ENCODE measurements at regions not wholly inside any gene's neighbourhood (a gene's known extent, or its start where the extent isn't known, plus 50 kb on each side); places are given as distances from the start of the nearest gene placed in this dataset.

- Mint-ChIP-seq H3K36me3 (no peaks in the 10 kb centered on the region), H3K27me3 (ENCODE audit: insufficient read depth, low read depth) (peaks cover 26% of the 10 kb centered on the region), H3K4me3 (no peak overlapping the region), H3K4me1 (peaks cover 25% of the 10 kb centered on the region), H3K27ac (no peak overlapping the region), H3K9me3 (no peaks in the 10 kb centered on the region)
- H4K20me1 ChIP-seq (ENCODE audit: low read depth), result peaks cover 30% of the 10 kb centered on the region
- peaks cover 33% of the 10 kb centered on the region for H3F3A ChIP-seq (ENCODE audit: low read depth)
- no peak overlapping the region for H3K4me3 ChIP-seq
- no peaks in the 10 kb centered on the region for H3K9me3 ChIP-seq (ENCODE audit: low read depth)
- H3K36me3 ChIP-seq, result no peaks in the 10 kb centered on the region
- H3K27me3 ChIP-seq, result peaks cover 63% of the 10 kb centered on the region
- peaks cover 44% of the 10 kb centered on the region for H3K4me1 ChIP-seq
- no peak overlapping the region for H3K4me2 ChIP-seq
- no peak overlapping the region for H3K9ac ChIP-seq
- H2AFZ ChIP-seq (replicated peaks), result no peak overlapping the region
- TF ChIP-seq CTCF (IDR thresholded peaks at IDR 0.05), result no peak
- no peak for DNase-seq (ENCODE audit: low spot score)
- H3K27ac ChIP-seq, result no peak overlapping the region
- H3K79me2 ChIP-seq (ENCODE audit: low read depth), result no peaks in the 10 kb centered on the region
Measured at GRCh38 chr6:41430875-41431274, 95.5 kb downstream of the NCR2 start.

- no peaks in the 10 kb centered on the region for H3K36me3 Mint-ChIP-seq
- TF ChIP-seq EZH2phosphoT487 (IDR thresholded peaks at IDR 0.05), result no peak
- TF ChIP-seq CTCF (IDR thresholded peaks at IDR 0.05), result no peak
- TF ChIP-seq EZH2 (IDR thresholded peaks at IDR 0.05), result no peak
- DNase-seq (ENCODE audit: low spot score), result no peak
- no peak overlapping the region for H3K9ac ChIP-seq
- H3K4me2 ChIP-seq, result no peak overlapping the region
- peaks cover 49% of the 10 kb centered on the region for H3K27me3 ChIP-seq
- no peaks in the 10 kb centered on the region for H3K79me2 ChIP-seq (ENCODE audit: low read depth)
- peaks cover 28% of the 10 kb centered on the region for H3K27me3 Mint-ChIP-seq (ENCODE audit: insufficient read depth, low read depth)
- peaks cover 32% of the 10 kb centered on the region for H3K4me1 ChIP-seq
- peaks cover 16% of the 10 kb centered on the region for H4K20me1 ChIP-seq (ENCODE audit: low read depth)
- no peak overlapping the region for H3K27ac Mint-ChIP-seq
- peaks cover 25% of the 10 kb centered on the region for H3K4me1 Mint-ChIP-seq
- peaks cover 19% of the 10 kb centered on the region for H3F3A ChIP-seq (ENCODE audit: low read depth)
- H3K9me3 ChIP-seq (ENCODE audit: low read depth), result no peaks in the 10 kb centered on the region
- no peak overlapping the region for H2AFZ ChIP-seq (replicated peaks)
- H3K4me3 Mint-ChIP-seq, result no peak overlapping the region
- no peak overlapping the region for H3K4me3 ChIP-seq
- H3K36me3 ChIP-seq, result no peaks in the 10 kb centered on the region
- no peaks in the 10 kb centered on the region for H3K9me3 Mint-ChIP-seq
- H3K27ac ChIP-seq, result no peak overlapping the region
Measured at GRCh38 chr6:41432280-41432679, 96.9 kb downstream of the NCR2 start.

- Mint-ChIP-seq H3K4me3 (no peak overlapping the region), H3K4me1 (peaks cover 15% of the 10 kb centered on the region), H3K27me3 (ENCODE audit: insufficient read depth, low read depth) (peaks cover 24% of the 10 kb centered on the region), H3K9me3 (no peaks in the 10 kb centered on the region), H3K36me3 (no peaks in the 10 kb centered on the region), H3K27ac (no peak overlapping the region)
- DNase-seq (ENCODE audit: low spot score), result no peak
- H3K27ac ChIP-seq, result no peak overlapping the region
- H3F3A ChIP-seq (ENCODE audit: low read depth), result peaks cover 3% of the 10 kb centered on the region
- H3K4me3 ChIP-seq, result no peak overlapping the region
- peaks cover 37% of the 10 kb centered on the region for H3K27me3 ChIP-seq
- H3K36me3 ChIP-seq, result no peaks in the 10 kb centered on the region
- no peaks in the 10 kb centered on the region for H3K9me3 ChIP-seq (ENCODE audit: low read depth)
- H3K9ac ChIP-seq, result no peak overlapping the region
- no peak overlapping the region for H3K4me2 ChIP-seq
- TF ChIP-seq CTCF (IDR thresholded peaks at IDR 0.05) (no peak), EZH2phosphoT487 (IDR thresholded peaks at IDR 0.05) (no peak), EZH2 (IDR thresholded peaks at IDR 0.05) (no peak)
- H3K4me1 ChIP-seq, result peaks cover 8% of the 10 kb centered on the region
- no peak overlapping the region for H2AFZ ChIP-seq (replicated peaks)
- H3K79me2 ChIP-seq (ENCODE audit: low read depth), result no peaks in the 10 kb centered on the region
- no peaks in the 10 kb centered on the region for H4K20me1 ChIP-seq (ENCODE audit: low read depth)
Measured at GRCh38 chr6:41434803-41435481, 99.5 kb downstream of the NCR2 start.
